HUDEP-2 (cell line): ENCODE measurements at regions not wholly inside any gene's neighbourhood (a gene's known extent, or its start where the extent isn't known, plus 50 kb on each side); places are given as distances from the start of the nearest gene placed in this dataset.

Source experiments
- DNase-seq, 76 experiments: peaks; one replicate each; lab custom pipeline; 2025; ENCODE audit not compliant: unreplicated experiment in 76 of 76; lab: John Stamatoyannopoulos, UW

DNA sequence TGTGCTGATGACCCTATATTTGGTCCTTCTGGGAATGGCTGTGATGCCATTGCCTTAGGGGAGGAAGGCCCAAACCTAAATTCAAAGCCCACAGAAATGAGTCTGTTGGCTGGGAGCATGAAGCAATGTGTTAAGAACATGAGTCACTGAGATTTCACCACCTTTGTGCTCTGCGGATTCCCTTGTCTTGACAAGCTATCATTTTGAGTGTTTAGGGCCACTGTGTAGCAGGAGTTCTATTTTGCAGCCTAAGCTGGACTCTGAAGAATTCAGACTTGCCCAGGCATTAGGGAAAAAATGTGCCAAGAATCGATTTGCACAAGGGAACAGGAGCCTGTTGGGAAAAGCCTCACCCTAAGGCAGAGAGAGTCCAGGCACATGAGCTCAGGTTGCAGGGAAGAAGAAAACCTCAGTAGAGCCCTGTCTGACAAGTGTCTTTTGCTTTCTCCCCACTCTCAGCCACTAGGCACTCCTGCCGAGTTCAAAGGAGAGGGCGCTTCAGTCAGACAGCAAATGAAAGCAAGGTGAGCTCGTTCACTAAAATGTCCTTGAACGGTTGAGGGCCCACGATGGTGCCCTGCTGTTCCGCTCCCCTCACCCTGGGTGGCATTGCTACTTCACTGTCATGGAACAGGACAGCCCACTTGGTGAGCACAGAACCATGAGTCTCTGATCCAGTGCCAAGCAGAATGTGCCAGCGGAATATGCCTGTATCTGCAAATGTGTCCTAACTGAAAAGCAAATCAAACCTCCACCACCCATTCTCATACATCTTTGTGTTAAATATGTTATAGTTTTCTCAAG, 93.6 kb downstream of the PRLHR start:
- no peak for DNase-seq

DNA sequence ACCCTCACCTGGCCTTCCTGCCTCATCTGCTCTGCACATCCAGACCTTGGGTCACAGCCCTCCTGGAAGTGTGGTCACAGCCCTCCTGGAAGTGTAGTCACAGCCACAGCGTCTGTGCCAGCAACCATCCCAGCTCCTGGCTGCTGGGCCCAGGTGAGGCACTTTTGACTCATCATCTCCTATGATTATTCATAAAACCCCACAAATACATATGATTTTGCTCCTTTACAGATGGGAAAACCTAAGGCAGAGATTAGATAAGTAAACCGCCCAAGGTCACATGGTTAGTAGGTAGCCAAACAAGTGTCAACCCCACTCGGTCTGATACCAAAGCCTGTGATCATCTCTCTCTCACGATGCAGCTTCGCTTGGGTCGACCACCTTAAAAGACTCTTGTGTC, 94.3 kb downstream of the PRLHR start:
- no peak for DNase-seq

- no peak for DNase-seq
Measured at GRCh38 chr10:118500477-118501104, 94.9 kb downstream of the PRLHR start.

GRCh38 chr10:118499186-118499585, 96.3 kb downstream of the PRLHR start:
- DNase-seq, result no peak

GRCh38 chr10:118498623-118499022, 96.8 kb downstream of the PRLHR start:
- DNase-seq, result no peak

DNA sequence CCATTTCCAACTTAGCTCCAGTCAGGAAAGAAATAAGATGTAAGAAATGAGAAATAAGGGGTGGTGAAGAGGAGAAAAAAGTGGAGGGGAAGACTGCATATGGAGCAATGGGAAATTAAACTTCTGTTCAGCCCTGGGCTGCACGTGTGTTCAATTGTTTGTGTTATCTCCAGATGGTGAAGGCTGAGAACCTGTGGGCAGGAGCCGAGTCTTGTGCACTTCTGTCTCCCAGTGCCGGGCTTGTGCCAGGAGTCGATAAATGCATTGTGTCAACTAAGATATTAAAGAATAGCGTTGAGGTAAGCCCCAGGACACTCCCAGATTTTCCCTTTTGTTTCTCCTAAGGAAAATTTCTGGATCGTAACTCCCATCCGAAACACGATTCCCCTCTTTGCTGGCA, 98.2 kb downstream of the PRLHR start:
- no peak for DNase-seq

DNA sequence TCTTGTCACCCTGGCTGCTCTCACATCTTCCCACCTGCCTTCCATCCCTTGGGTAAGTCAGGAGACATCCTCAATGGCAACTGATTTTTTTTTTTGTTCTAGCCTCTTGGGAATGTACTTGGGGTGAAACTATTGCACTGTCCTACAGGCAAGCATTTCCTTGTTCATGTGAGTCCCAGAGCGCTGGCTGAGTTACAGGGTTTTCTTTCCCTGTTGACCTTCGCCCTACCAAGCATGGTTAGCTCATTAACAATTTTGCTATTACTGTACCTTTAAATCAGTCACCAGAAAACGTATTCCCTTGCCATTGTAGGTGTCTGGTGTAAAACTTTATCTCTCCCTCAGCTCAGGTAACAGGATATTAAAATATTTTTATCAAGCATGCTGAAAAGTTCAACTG, 98.9 kb downstream of the PRLHR start:
- DNase-seq, result no peak

DNA sequence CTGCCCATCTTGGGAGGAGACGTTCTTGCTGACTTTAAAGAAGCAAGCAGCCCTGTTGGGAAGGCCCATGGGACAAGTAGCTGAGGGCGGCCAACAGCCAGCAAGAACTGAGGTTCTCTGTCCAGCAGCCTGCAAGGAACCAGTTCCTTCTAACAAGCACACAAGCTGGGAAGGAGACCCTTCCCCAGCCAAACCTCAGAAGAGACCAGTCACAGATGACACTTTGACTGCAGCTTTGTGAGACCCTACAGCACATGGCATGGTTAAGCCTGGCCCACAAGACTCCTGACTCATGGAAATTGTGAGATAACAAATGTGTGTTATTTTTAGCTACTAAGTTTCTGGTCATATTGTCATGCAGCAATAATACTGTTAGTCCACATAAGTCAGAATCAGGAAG, 99.9 kb downstream of the PRLHR start:
- DNase-seq, result no peak

DNA sequence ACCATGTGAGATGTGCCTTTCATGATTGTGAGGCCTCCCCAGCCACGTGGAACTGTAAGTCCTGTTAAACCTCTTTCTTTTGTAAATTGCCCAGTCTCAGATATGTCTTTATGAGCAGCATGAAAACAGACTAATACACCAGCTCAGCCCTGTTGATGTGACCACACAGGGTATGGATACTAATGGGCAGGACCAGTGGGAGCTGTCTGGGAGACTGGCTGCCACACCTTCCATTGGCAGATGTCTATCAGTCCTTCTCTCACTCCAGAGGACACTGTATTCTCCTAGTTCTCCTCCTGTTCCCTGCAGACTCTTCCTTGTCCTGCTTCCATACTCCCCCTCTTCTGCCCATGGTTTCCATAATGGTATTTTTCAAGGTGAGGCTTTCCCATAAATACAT, 104.4 kb downstream of the PRLHR start:
- no peak for DNase-seq

- no peak for DNase-seq
Measured at GRCh38 chr10:118488710-118489497, 106.5 kb downstream of the PRLHR start.

GRCh38 chr10:118485641-118486040, 109.8 kb downstream of the PRLHR start:
- no peak for DNase-seq

DNA sequence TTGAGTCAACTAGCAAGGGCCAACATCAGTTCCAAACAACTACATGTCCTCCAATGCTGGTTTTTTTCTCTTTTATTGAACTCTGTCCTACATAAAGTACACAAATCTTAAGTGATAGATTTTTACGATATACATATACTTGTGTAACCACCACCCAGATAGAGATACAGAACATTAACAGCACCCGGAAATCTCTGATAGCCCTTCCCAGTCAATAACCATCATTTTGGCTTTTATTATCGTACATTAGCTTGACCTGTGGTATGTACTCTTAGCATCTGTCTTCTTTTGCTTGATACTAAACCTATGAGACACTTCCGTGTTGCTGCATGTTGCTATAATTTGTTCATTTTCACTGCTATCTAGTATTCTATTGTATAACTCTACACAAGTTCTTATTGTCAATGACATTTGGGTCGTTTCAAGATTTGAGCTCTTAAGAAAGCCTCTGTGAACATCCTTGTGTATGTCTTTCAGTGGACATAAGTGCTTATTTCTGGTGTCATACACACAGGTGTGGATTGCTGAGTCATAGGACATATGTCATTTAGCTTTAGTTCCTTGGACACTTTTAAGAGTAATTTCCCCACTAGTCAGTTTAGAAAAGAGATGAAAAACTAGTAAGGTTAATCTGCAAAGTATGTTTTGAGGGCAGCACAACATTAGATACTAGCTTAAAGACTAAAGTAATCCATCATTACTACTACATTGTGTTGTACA, 111.1 kb downstream of the PRLHR start:
- no peak for DNase-seq

GRCh38 chr10:118483496-118483895, 112.0 kb downstream of the PRLHR start:
- no peak for DNase-seq

DNA sequence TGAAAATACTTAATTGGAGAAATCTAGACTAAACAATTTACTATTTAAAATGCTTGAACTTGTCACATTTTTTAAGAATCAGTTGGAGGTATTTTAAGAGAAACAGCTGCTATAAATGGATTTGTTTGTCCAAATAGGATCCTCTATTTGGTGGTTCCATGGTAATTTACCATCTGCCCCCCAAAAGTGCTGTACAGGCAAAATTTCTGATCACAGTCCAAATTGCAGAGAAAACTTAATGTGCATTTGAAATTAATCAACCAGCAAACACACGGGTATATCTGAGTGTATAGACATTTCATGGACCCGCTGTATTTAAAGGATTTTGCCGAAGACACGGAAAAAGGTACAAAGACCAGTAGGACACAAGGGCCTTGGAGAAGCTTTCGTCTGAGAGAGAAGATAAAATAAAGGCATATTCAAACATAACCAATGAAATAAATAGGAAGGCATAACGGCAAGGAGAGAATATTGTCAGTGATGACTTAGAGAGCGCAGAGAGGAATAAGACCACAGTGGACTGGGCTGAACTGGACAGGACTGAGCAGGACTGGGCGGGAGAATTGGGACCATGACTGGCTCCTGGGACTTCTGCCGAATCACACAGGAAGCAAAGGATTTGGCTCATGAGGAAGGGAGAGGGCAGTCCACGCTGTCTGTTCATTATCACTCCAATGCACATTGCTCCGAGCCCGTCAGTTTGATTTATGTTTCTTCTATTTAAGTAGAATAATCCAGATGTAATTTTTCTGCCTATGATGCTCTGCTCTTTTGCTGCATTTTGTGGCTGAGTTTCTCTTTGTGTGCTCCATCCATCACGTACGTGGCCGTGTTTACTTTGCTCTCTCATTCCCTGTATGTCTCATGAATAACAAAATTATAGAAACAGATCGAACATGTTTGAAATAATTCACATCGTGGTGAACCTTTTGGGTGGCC, 112.8 kb downstream of the PRLHR start:
- DNase-seq, result no peak

DNA sequence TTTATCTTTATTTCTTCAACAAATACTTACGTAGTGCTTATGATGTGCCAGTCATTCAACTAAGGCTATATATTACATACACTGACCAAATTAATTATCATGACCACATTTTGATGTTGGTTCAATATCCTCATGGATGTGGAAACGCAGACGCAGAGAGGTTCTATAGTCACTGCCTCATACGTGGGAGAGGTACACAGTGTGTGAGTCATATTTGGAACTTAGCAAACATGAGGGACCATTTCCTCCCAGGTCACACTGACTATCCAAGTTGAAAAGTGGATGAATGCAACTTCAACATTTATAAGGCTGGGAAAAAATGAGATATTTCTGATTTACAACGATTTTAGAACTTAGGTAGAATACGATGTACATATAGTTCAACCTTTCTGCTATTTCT, 113.6 kb downstream of the PRLHR start:
- DNase-seq, result no peak

GRCh38 chr10:118475214-118475613, 120.2 kb downstream of the PRLHR start:
- DNase-seq, result no peak

DNA sequence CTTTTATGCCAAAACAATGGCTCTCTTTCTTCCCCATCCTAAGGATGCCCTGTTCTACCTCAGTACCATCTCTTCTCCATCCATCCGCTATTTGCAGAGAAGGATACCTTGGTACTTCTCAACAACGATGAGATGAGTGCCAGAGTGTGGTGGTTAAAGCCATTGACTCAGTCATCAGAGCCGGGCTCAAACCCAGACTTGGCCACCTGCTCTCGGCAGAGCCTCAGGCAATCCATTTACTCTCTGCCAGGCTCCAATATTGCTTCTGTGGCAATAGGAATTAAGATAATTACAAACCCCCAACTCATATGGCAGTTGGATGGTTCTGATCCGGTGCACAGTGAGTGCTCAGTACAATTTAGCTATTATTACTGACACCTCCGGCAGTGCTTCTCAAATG, 121.3 kb downstream of the PRLHR start:
- DNase-seq, result no peak

DNA sequence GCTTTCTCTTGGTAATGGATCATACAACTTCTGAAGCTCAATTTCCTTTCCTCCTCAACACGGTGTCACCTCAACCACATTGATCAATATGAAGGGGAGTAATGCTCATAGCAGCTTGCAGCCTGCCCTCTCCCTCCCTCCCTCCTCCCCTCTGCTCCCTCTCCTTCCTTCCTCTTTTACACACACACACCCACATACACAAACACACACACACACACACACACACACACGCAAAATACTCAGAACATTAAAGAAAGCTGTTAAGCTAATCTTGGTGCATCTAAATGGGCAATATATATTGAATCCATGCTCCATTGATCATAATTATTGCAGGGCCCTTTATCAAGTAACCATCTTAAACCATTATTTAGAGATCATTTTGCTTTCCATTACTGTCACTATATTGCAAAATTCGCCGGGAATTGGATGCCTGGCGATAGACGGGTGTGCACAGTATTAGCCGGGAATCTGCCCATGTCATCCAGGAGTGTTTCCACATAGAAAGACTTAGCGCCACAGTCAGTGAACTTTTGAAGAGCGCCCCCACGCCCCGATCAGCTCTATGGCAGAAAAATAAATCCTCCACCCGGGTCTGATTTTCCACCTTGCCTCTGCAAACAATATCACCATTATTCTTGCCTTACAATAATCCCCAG, 122.0 kb downstream of the PRLHR start:
- no peak for DNase-seq
